Endodermal cell (in vitro differentiated cells): ENCODE measurements at regions not wholly inside any gene's neighbourhood (a gene's known extent, or its start where the extent isn't known, plus 50 kb on each side); places are given as distances from the start of the nearest gene placed in this dataset.

Experiments used
- DNase-seq: peaks from one replicate; pipeline ENCODE4 v3.0.0-alpha.2; 2017
- H3K27ac ChIP-seq: 2 replicates; pipeline ENCODE4 v1.5.1; 2013; ENCODE audit warnings: mild to moderate bottlenecking, low read depth, low read length, moderate library complexity
- H3K27me3 ChIP-seq: 2 replicates; pipeline ENCODE4 v1.6.1; 2013; ENCODE audit warnings: mild to moderate bottlenecking, low read length, moderate library complexity; ENCODE audit not compliant: insufficient read depth, control insufficient read depth, poor library complexity, severe bottlenecking
- H3K36me3 ChIP-seq: 2 replicates; pipeline ENCODE4 v1.7.0; 2013; ENCODE audit warnings: mild to moderate bottlenecking, low read length, moderate library complexity; ENCODE audit not compliant: control insufficient read depth, insufficient read depth
- H3K4me1 ChIP-seq: one replicate; pipeline ENCODE4 v1.7.0; 2013; ENCODE audit warnings: low read length; ENCODE audit not compliant: control insufficient read depth, insufficient read depth
- H3K4me3 ChIP-seq: 2 replicates; pipeline ENCODE4 v1.5.1; 2013; ENCODE audit warnings: mild to moderate bottlenecking, low read length, moderate library complexity
- H3K9ac ChIP-seq: 2 replicates; pipeline ENCODE4 v1.6.1; 2013; ENCODE audit warnings: mild to moderate bottlenecking, low read length, moderate library complexity; ENCODE audit not compliant: poor library complexity, severe bottlenecking; ENCODE audit errors: extremely low read depth
- H3K9me3 ChIP-seq: 2 replicates; pipeline ENCODE4 v1.6.1; 2013; ENCODE audit warnings: mild to moderate bottlenecking, low read length, moderate library complexity; ENCODE audit not compliant: control insufficient read depth
- H3K27ac Mint-ChIP-seq: 2 replicates; pipeline ENCODE4 v1.8.0; 2020; ENCODE audit warnings: mixed read lengths
- H3K27me3 Mint-ChIP-seq: 2 replicates; pipeline ENCODE4 v1.8.0; 2021; ENCODE audit warnings: mild to moderate bottlenecking, mixed read lengths; ENCODE audit not compliant: insufficient read depth
- H3K36me3 Mint-ChIP-seq: 2 replicates; pipeline ENCODE4 v1.8.0; 2020; ENCODE audit warnings: low read depth, mixed read lengths
- H3K4me1 Mint-ChIP-seq: 2 replicates; pipeline ENCODE4 v1.8.0; 2020; ENCODE audit warnings: mixed read lengths
- H3K4me3 Mint-ChIP-seq: 2 replicates; pipeline ENCODE4 v1.8.0; 2020; ENCODE audit warnings: mild to moderate bottlenecking, moderate library complexity, mixed read lengths
- H3K9me3 Mint-ChIP-seq: 2 replicates; pipeline ENCODE4 v1.8.0; 2020; ENCODE audit warnings: mild to moderate bottlenecking, mixed read lengths
- WGBS, 2 experiments: methylation state at CpG; one replicate each; pipeline versions ENCODE4 v1.1.5 to v1.1.7; 2013; ENCODE audit warnings: missing lambda C conversion rate in 2 of 2, mixed read lengths in 1 of 2; ENCODE audit not compliant: insufficient coverage in 1 of 2, insufficient read length in 1 of 2; 5-methylcytosine and 5-hydroxymethylcytosine counted together
- TF ChIP-seq, protein P1 (sequence below): fragments of 200-600 bp; sonication (generic); conservative IDR thresholded peaks from 2 replicates; pipeline ENCODE4 v1.5.0; 2021; ENCODE audit warnings: antibody characterized with exemption, mild to moderate bottlenecking

DNA sequence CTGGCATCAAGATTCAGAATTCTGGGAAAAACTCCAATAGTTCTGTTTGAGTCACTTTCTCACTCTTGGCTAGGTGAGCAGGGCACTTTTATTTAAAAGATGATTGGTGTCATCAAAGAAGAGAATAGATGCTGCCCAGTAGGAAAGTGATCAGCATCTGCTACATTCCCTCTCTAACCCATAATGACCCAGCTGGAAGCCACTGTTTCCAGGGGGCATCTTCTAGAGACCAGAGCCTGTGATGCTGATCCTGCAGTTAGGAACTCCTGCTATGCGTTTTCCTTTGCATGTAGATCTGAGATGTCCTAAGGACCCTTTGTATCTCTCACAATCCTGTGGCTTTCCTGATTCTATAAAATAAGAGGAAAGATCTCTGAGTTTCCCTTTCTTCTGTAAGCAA lies 79.9 kb upstream of the TMTC1 start:
- no peak overlapping the region for H3K27ac ChIP-seq
- no peaks in the 10 kb centered on the region for H3K9me3 ChIP-seq
- H3K4me1 Mint-ChIP-seq: no peaks in the 10 kb centered on the region
- TF ChIP-seq, protein P1, sequence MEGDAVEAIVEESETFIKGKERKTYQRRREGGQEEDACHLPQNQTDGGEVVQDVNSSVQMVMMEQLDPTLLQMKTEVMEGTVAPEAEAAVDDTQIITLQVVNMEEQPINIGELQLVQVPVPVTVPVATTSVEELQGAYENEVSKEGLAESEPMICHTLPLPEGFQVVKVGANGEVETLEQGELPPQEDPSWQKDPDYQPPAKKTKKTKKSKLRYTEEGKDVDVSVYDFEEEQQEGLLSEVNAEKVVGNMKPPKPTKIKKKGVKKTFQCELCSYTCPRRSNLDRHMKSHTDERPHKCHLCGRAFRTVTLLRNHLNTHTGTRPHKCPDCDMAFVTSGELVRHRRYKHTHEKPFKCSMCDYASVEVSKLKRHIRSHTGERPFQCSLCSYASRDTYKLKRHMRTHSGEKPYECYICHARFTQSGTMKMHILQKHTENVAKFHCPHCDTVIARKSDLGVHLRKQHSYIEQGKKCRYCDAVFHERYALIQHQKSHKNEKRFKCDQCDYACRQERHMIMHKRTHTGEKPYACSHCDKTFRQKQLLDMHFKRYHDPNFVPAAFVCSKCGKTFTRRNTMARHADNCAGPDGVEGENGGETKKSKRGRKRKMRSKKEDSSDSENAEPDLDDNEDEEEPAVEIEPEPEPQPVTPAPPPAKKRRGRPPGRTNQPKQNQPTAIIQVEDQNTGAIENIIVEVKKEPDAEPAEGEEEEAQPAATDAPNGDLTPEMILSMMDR: no peak
- H3K27me3 ChIP-seq: no peaks in the 10 kb centered on the region
- 14% methylated on average over 1 of the region's 1 CpG; no CpG with 5 or more reads in 1 of the 2 experiments for WGBS, 2 experiments
- no peak overlapping the region for H3K4me3 Mint-ChIP-seq
- no peaks in the 10 kb centered on the region for H3K36me3 ChIP-seq
- H3K4me3 ChIP-seq: no peak overlapping the region
- H3K9me3 Mint-ChIP-seq: no peaks in the 10 kb centered on the region
- no peaks in the 10 kb centered on the region for H3K4me1 ChIP-seq
- no peak overlapping the region for H3K27ac Mint-ChIP-seq
- no peak overlapping the region for H3K9ac ChIP-seq
- peak; percentile 74 for DNase-seq
- H3K36me3 Mint-ChIP-seq: no peaks in the 10 kb centered on the region
- H3K27me3 Mint-ChIP-seq: peaks cover 45% of the 10 kb centered on the region

DNA sequence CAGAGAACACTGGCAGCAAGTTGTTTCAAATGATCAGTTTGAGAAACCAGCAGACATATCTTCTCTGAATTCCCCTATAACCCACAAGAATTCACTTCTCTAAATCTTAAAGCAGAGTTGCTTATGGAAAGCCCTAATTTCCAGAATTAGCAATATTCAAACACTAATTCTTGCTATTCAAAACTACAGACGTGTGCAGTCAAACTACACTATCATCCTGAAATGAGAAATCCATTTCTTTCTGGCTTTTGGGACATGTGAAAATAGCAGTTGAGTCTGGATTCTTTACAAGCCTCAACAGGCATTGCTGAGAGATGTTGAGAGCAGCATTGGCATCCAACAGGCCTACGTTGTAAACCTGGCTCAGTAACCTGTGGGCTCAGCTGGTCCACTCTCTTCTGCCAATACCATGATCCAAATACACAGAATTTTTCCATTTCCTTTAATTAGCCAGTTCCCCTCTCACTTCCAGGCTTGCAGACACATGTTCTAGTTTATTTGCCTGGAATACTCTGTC lies 74.6 kb upstream of the TMTC1 start:
- Mint-ChIP-seq H3K27ac (no peak overlapping the region), H3K27me3 (peaks cover 19% of the 10 kb centered on the region), H3K9me3 (peaks cover 12% of the 10 kb centered on the region), H3K4me3 (no peak overlapping the region), H3K4me1 (no peaks in the 10 kb centered on the region), H3K36me3 (peaks cover 3% of the 10 kb centered on the region)
- H3K9me3 ChIP-seq: peaks cover 6% of the 10 kb centered on the region
- no peak overlapping the region for H3K27ac ChIP-seq
- no peak overlapping the region for H3K9ac ChIP-seq
- WGBS, 2 experiments: 91 to 100% methylated on average over 1 to 2 of the region's 2 CpGs
- TF ChIP-seq, protein P1: no peak
- H3K36me3 ChIP-seq: no peaks in the 10 kb centered on the region
- H3K4me3 ChIP-seq: no peak overlapping the region
- no peaks in the 10 kb centered on the region for H3K27me3 ChIP-seq
- H3K4me1 ChIP-seq: no peaks in the 10 kb centered on the region
- DNase-seq: no peak

DNA sequence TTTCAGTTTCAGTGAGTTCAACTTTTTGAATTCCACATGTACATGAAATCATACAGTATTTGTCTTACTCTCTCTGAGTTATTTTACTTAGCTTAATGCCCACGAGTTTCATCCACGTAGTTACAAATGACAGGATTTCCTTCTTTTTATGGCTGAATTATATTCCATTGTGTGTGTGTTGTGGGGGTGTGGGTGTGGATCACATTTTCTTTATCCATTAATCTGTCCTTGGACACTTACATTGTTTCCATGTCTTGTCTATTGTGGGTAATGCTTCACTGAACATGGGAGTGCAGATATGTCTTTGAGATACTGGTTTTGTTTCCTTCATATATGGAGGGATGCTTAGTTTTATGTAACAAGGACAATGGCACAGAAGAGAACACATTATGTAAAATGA lies 63.5 kb upstream of the TMTC1 start:
- Histone ChIP-seq H3K9me3 (peaks cover 20% of the 10 kb centered on the region), H3K36me3 (no peaks in the 10 kb centered on the region), H3K27ac (no peak overlapping the region), H3K4me1 (no peaks in the 10 kb centered on the region), H3K27me3 (no peaks in the 10 kb centered on the region), H3K4me3 (no peak overlapping the region), H3K9ac (no peak overlapping the region)
- TF ChIP-seq, protein P1: no peak
- Mint-ChIP-seq H3K4me1 (peaks cover 5% of the 10 kb centered on the region), H3K27me3 (no peaks in the 10 kb centered on the region), H3K27ac (no peak overlapping the region), H3K9me3 (peaks cover 40% of the 10 kb centered on the region), H3K36me3 (peaks cover 9% of the 10 kb centered on the region), H3K4me3 (no peak overlapping the region)
- WGBS, 2 experiments: 96% methylated on average over 2 of the region's 2 CpGs; no CpG with 5 or more reads in 1 of the 2 experiments
- DNase-seq: no peak
